HEK293 (cell line): ENCODE measurements at regions not wholly inside any gene's neighbourhood (a gene's known extent, or its start where the extent isn't known, plus 50 kb on each side); places are given as distances from the start of the nearest gene placed in this dataset.

Experiments used
- CTCF ChIA-PET: fragments of 350-600 bp; formaldehyde crosslinking; extraction: SDS; loops from one replicate; lab custom pipeline; 2021; ENCODE audit warnings: antibody characterized with exemption; lab: Yijun Ruan, JAX
- POLR2A ChIA-PET: fragments of 300-600 bp; formaldehyde crosslinking; extraction: SDS; loops from one replicate; lab custom pipeline; 2020; ENCODE audit warnings: antibody characterized with exemption, inconsistent platforms; lab: Yijun Ruan, JAX
- H3K27ac ChIP-seq: fragments of 200-500 bp; sonication (Bioruptor generic); 2 replicates; pipeline ENCODE4 v1.5.1; 2014; ENCODE audit warnings: low read depth, low read length, control low read depth, inconsistent platforms; ENCODE audit errors: extremely low read depth
- H3K36me3 ChIP-seq, 2 experiments: fragments of 200-500 bp in 1 of 2; sonication (Bioruptor generic) in 1 of 2; 1 replicate in 1 of 2; 2 replicates in 1 of 2; pipeline ENCODE4 v1.5.1; 2014 to 2017; ENCODE audit warnings: inconsistent platforms in 2 of 2, low read length in 2 of 2; ENCODE audit not compliant: control insufficient read depth in 2 of 2, insufficient read depth in 1 of 2
- H3K4me1 ChIP-seq: fragments of 200-500 bp; sonication (Bioruptor generic); 2 replicates; pipeline ENCODE4 v1.5.1; 2014; ENCODE audit warnings: mild to moderate bottlenecking, low read length, inconsistent platforms; ENCODE audit not compliant: control insufficient read depth, insufficient read depth
- H3K4me3 ChIP-seq: 2 replicates; pipeline ENCODE4 v1.5.1; 2011; ENCODE audit warnings: low read depth, mild to moderate bottlenecking, control low read depth, low read length, moderate library complexity
- H3K9me3 ChIP-seq: fragments of 200-500 bp; sonication (Bioruptor generic); 2 replicates; pipeline ENCODE4 v1.5.1; 2014; ENCODE audit warnings: low read depth, low read length, inconsistent platforms; ENCODE audit not compliant: control insufficient read depth, insufficient read depth
- FEZF1 ChIP-seq: fragments of 450-650 bp; formaldehyde crosslinking; IDR thresholded peaks from 2 replicates; pipeline ENCODE4 v1.5.1; 2016; ENCODE audit warnings: missing biosample characterization, missing genetic modification characterization
- GFI1B ChIP-seq: fragments of 450-650 bp; formaldehyde crosslinking; IDR thresholded peaks from 2 replicates; pipeline ENCODE4 v1.5.1; 2016; ENCODE audit warnings: missing biosample characterization, missing genetic modification characterization
- HOXC10 ChIP-seq: sonication (generic); formaldehyde crosslinking; IDR thresholded peaks from 2 replicates; pipeline ENCODE4 v1.8.1; 2023; ENCODE audit warnings: mild to moderate bottlenecking, missing genetic modification reagents
- KLF10 ChIP-seq: fragments of 450-650 bp; IDR thresholded peaks from 2 replicates; pipeline ENCODE4 v1.5.1; 2018; ENCODE audit warnings: missing biosample characterization, mild to moderate bottlenecking, missing genetic modification characterization
- KLF9 ChIP-seq: fragments of 450-650 bp; formaldehyde crosslinking; IDR thresholded peaks from 2 replicates; pipeline ENCODE4 v1.5.1; 2016; ENCODE audit warnings: missing biosample characterization, missing genetic modification characterization, low read depth
- OSR2 ChIP-seq: fragments of 450-650 bp; formaldehyde crosslinking; IDR thresholded peaks from 2 replicates; pipeline ENCODE4 v1.5.1; 2016; ENCODE audit warnings: missing biosample characterization, missing genetic modification characterization
- SP2 ChIP-seq: fragments of 450-650 bp; formaldehyde crosslinking; IDR thresholded peaks from 2 replicates; pipeline ENCODE4 v1.5.1; 2016; ENCODE audit warnings: missing biosample characterization, missing genetic modification characterization
- ZNF121 ChIP-seq: fragments of 450-650 bp; formaldehyde crosslinking; IDR thresholded peaks from 2 replicates; pipeline ENCODE4 v1.5.1; 2016; ENCODE audit warnings: missing biosample characterization, missing genetic modification characterization
- ZNF174 ChIP-seq: fragments of 450-650 bp; formaldehyde crosslinking; IDR thresholded peaks from 2 replicates; pipeline ENCODE4 v1.5.0; 2017; ENCODE audit warnings: missing biosample characterization, mild to moderate bottlenecking, missing genetic modification characterization
- ZNF24 ChIP-seq: fragments of 450-650 bp; formaldehyde crosslinking; IDR thresholded peaks from 2 replicates; pipeline ENCODE4 v1.5.1; 2016; ENCODE audit warnings: missing biosample characterization, missing genetic modification characterization
- ZNF248 ChIP-seq: fragments of 450-650 bp; formaldehyde crosslinking; IDR thresholded peaks from 2 replicates; pipeline ENCODE4 v1.5.1; 2017; ENCODE audit warnings: missing biosample characterization, missing genetic modification characterization
- ZNF350 ChIP-seq: fragments of 450-650 bp; formaldehyde crosslinking; IDR thresholded peaks from 2 replicates; pipeline ENCODE4 v1.5.0; 2017; ENCODE audit warnings: missing biosample characterization, mild to moderate bottlenecking, missing genetic modification characterization
- ZNF473 ChIP-seq: fragments of 450-650 bp; formaldehyde crosslinking; IDR thresholded peaks from 2 replicates; pipeline ENCODE4 v1.5.1; 2017; ENCODE audit warnings: missing biosample characterization, missing genetic modification characterization
- ZNF549 ChIP-seq: fragments of 450-650 bp; IDR thresholded peaks from 2 replicates; pipeline ENCODE4 v1.5.1; 2018; ENCODE audit warnings: missing biosample characterization, missing genetic modification characterization, mild to moderate bottlenecking, inconsistent platforms, moderate library complexity
- ZNF555 ChIP-seq: fragments of 450-650 bp; formaldehyde crosslinking; conservative IDR thresholded peaks from 2 replicates; pipeline ENCODE4 v1.5.1; 2017; ENCODE audit warnings: missing biosample characterization, mild to moderate bottlenecking, missing genetic modification characterization, inconsistent platforms
- ZNF596 ChIP-seq: fragments of 450-650 bp; IDR thresholded peaks from 2 replicates; pipeline ENCODE4 v1.5.0; 2018; ENCODE audit warnings: missing biosample characterization, mild to moderate bottlenecking, missing genetic modification characterization, moderate library complexity
- ZNF692 ChIP-seq: fragments of 450-650 bp; formaldehyde crosslinking; IDR thresholded peaks from 2 replicates; pipeline ENCODE4 v1.5.1; 2016; ENCODE audit warnings: missing biosample characterization, missing genetic modification characterization
- ZNF76 ChIP-seq: fragments of 450-650 bp; formaldehyde crosslinking; IDR thresholded peaks from 2 replicates; pipeline ENCODE4; 2016; ENCODE audit warnings: low read depth, missing biosample characterization, missing genetic modification characterization, borderline replicate concordance
- ZNF837 ChIP-seq: fragments of 450-650 bp; formaldehyde crosslinking; IDR thresholded peaks from 2 replicates; pipeline ENCODE4 v1.5.1; 2016; ENCODE audit warnings: missing biosample characterization, missing genetic modification characterization
- ZSCAN23 ChIP-seq: fragments of 450-650 bp; formaldehyde crosslinking; IDR thresholded peaks from 2 replicates; pipeline ENCODE4 v1.5.1; 2016; ENCODE audit warnings: missing biosample characterization, missing genetic modification characterization
- TF ChIP-seq, protein P1 (sequence below): fragments of 450-650 bp; formaldehyde crosslinking; IDR thresholded peaks from 2 replicates; pipeline ENCODE4 v1.5.1; 2016; ENCODE audit warnings: missing biosample characterization, missing genetic modification characterization
- TF ChIP-seq, protein P2 (sequence below): fragments of 450-650 bp; formaldehyde crosslinking; IDR thresholded peaks from 2 replicates; pipeline ENCODE4 v1.5.0; 2017; ENCODE audit warnings: missing biosample characterization, missing genetic modification characterization, borderline replicate concordance
- TF ChIP-seq, protein P3 (sequence below): fragments of 450-650 bp; formaldehyde crosslinking; IDR thresholded peaks from 2 replicates; pipeline ENCODE4 v1.5.1; 2016; ENCODE audit warnings: missing biosample characterization, missing genetic modification characterization

- TF ChIP-seq ZNF692 (tag by site-specific recombination) (no peak), ZNF549 (tag by site-specific recombination) (no peak), ZNF24 (tag by site-specific recombination) (no peak), ZNF174 (no peak), ZNF596 (tag by site-specific recombination) (no peak), GFI1B (tag by site-specific recombination) (no peak), ZSCAN23 (tag by site-specific recombination) (no peak), FEZF1 (no peak), ZNF350 (tag by site-specific recombination) (no peak), SP2 (no peak)
Observed at GRCh38 chr12:131641315-131641714, 69.6 kb upstream of the SFSWAP start (continued).

- Histone ChIP-seq H3K4me3 (no peak overlapping the region), H3K36me3 (no peaks in the 10 kb centered on the region)
Observed at GRCh38 chr12:131642101-131642540, 68.8 kb upstream of the SFSWAP start.

GRCh38 chr12:131642771-131643170, 68.1 kb upstream of the SFSWAP start:
- ChIA-PET CTCF (no interaction called here), POLR2A (no interaction called here)
- H3K36me3 ChIP-seq: no peaks in the 10 kb centered on the region
- no peak overlapping the region for H3K4me3 ChIP-seq
- H3K4me1 ChIP-seq: no peaks in the 10 kb centered on the region
- H3K9me3 ChIP-seq: no peaks in the 10 kb centered on the region
- H3K27ac ChIP-seq: no peak overlapping the region
- TF ChIP-seq ZNF837 (tag by site-specific recombination): no peak
- TF ChIP-seq, protein P1, sequence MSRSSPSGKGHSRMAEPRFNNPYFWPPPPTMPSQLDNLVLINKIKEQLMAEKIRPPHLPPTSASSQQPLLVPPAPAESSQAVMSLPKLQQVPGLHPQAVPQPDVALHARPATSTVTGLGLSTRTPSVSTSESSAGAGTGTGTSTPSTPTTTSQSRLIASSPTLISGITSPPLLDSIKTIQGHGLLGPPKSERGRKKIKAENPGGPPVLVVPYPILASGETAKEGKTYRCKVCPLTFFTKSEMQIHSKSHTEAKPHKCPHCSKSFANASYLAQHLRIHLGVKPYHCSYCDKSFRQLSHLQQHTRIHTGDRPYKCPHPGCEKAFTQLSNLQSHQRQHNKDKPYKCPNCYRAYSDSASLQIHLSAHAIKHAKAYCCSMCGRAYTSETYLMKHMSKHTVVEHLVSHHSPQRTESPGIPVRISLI (tag by site-specific recombination): no peak
- TF ChIP-seq ZNF248 (tag by site-specific recombination): no peak
- TF ChIP-seq, protein P2, sequence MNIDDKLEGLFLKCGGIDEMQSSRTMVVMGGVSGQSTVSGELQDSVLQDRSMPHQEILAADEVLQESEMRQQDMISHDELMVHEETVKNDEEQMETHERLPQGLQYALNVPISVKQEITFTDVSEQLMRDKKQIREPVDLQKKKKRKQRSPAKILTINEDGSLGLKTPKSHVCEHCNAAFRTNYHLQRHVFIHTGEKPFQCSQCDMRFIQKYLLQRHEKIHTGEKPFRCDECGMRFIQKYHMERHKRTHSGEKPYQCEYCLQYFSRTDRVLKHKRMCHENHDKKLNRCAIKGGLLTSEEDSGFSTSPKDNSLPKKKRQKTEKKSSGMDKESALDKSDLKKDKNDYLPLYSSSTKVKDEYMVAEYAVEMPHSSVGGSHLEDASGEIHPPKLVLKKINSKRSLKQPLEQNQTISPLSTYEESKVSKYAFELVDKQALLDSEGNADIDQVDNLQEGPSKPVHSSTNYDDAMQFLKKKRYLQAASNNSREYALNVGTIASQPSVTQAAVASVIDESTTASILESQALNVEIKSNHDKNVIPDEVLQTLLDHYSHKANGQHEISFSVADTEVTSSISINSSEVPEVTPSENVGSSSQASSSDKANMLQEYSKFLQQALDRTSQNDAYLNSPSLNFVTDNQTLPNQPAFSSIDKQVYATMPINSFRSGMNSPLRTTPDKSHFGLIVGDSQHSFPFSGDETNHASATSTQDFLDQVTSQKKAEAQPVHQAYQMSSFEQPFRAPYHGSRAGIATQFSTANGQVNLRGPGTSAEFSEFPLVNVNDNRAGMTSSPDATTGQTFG: no peak

More at GRCh38 chr12:131642101-131642540, 68.8 kb upstream of the SFSWAP start:
- no peak for TF ChIP-seq OSR2 (tag by site-specific recombination)
- TF ChIP-seq ZNF121 (tag by site-specific recombination): no peak
- 0 out of 2 replicates have a peak, but pooled peaks have one; percentile 25 for TF ChIP-seq KLF9 (tag by site-specific recombination)
- TF ChIP-seq ZNF76: no peak
- TF ChIP-seq ZNF248 (tag by site-specific recombination): no peak
- no peak for TF ChIP-seq ZNF555
- no peak for TF ChIP-seq HOXC10 (CRISPR knock-in tag)
- no peak for TF ChIP-seq ZNF473 (tag by site-specific recombination)
- TF ChIP-seq, protein P3, sequence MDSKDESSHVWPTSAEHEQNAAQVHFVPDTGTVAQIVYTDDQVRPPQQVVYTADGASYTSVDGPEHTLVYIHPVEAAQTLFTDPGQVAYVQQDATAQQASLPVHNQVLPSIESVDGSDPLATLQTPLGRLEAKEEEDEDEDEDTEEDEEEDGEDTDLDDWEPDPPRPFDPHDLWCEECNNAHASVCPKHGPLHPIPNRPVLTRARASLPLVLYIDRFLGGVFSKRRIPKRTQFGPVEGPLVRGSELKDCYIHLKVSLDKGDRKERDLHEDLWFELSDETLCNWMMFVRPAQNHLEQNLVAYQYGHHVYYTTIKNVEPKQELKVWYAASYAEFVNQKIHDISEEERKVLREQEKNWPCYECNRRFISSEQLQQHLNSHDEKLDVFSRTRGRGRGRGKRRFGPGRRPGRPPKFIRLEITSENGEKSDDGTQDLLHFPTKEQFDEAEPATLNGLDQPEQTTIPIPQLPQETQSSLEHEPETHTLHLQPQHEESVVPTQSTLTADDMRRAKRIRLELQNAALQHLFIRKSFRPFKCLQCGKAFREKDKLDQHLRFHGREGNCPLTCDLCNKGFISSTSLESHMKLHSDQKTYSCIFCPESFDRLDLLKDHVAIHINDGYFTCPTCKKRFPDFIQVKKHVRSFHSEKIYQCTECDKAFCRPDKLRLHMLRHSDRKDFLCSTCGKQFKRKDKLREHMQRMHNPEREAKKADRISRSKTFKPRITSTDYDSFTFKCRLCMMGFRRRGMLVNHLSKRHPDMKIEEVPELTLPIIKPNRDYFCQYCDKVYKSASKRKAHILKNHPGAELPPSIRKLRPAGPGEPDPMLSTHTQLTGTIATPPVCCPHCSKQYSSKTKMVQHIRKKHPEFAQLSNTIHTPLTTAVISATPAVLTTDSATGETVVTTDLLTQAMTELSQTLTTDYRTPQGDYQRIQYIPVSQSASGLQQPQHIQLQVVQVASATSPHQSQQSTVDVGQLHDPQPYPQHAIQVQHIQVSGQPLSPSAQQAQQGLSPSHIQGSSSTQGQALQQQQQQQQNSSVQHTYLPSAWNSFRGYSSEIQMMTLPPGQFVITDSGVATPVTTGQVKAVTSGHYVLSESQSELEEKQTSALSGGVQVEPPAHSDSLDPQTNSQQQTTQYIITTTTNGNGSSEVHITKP (tag by site-specific recombination): no peak
- peak; percentile 87 for TF ChIP-seq KLF10 (tag by site-specific recombination)
- peak; percentile 27; the same call in 1 of the 2 replicates for TF ChIP-seq SP2
- Histone ChIP-seq H3K9me3 (no peaks in the 10 kb centered on the region), H3K27ac (no peak overlapping the region), H3K4me1 (no peaks in the 10 kb centered on the region)
- CTCF ChIA-PET: no interaction called here
- POLR2A ChIA-PET: no interaction called here
